ENCODE measurements at regions not wholly inside any gene's neighbourhood (a gene's known extent, or its start where the extent isn't known, plus 50 kb on each side); places are given as distances from the start of the nearest gene placed in this dataset.
"Not testable (repeated sequence)": the region's sequence is repeated elsewhere in the genome, so short reads cannot be mapped to it uniquely, and the experiment has no call there.

DNA sequence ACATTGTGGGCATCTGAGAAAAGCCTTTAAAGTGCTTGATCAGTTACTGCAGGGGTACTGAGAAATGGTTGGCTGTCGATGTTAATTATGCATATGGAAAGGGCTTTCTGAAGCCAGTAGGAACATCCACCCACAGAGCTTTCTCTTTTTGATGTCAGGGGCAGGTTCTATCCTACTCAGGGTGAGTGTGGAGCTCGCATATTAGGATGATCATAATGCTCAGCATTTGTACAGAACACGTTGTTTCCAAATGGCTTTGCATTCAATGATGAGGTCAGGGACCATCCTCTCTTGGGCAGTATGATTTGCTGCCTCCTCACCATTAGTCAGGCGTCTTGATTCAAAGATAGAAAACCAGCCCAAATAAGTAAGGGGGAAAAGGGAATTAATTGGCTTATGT is 141.9 kb downstream of the HMHB1 start:
- no peak for DNase-seq (ENCODE audit: low read depth)

DNA sequence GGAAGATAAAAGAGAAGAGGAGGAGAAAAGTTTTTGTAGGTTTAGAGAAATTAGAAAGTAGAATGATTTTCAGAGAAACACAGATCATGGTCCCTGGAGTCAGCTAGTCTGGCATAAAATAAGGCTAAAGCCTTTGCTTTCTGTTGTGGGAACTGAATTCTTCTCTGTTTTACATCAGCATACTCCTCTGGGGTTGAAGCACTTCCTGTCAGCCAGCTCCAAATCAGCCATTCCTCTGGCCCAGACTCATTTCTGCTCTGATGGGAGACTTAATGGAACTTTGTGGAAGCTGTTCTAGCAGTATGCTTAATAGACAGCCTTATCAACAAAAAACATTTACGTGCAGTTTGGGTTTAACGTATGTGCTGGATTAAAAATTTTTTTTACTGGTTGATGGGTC is 143.2 kb downstream of the HMHB1 start:
- DNase-seq (ENCODE audit: low read depth): peak; percentile 68

DNA sequence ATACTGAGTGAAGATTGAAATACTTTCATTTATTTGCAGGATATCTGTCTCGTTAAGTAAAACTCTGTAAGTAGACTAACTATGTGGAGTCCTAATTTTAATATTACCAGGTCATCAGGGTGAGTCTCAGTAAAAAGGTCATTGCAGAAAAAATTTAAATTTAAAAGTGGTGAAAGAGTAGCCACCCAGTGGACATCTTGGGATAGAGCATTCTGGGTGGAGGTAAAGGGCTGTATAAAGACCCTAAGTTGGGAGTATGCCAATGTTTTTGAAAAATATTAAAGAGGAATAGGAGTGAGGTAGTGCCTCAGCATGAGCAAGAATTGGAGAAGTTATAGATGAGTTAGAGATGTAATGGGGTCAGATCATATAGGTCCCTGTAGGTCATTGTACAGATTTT is 145.5 kb downstream of the HMHB1 start:
- no peak for DNase-seq (ENCODE audit: low read depth)

DNA sequence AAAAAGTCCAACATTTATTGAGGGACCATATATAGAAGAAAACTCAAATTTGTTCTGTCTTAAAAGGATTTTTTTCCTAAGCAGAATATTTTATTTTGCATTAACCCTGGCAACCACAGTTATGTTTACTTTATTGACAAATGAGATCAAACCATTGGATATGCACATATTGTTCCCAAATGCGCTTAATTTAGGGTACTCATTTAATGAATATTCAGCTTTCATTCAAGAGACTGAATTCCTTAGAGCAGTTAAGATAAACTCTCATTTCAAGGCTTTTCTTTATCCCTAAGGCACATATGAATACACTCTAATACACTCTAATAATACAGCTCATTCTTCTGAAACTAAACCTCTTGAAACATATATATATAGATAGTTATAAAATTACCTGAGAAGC is 150.2 kb downstream of the HMHB1 start:
- DNase-seq (ENCODE audit: low read depth): no peak

DNA sequence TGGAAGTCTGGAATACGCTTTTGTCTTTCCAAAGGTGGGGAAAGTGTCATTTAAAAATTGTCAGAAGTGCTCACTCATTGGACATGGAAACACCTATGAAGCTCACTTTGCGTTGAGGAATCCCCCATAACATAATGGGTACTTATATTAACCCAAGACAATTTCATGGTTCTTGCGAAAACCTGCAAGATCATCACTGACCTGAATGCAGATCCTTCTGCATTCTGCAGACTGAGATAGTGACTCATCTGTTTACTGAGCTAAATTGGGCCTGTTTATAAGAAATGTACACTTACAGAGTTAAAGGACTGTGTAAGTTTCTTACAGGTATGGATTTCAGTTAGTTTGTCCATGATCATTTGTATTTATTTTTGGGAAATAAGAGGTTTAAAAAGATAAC is 153.0 kb downstream of the HMHB1 start:
- DNase-seq (ENCODE audit: low read depth): no peak

DNA sequence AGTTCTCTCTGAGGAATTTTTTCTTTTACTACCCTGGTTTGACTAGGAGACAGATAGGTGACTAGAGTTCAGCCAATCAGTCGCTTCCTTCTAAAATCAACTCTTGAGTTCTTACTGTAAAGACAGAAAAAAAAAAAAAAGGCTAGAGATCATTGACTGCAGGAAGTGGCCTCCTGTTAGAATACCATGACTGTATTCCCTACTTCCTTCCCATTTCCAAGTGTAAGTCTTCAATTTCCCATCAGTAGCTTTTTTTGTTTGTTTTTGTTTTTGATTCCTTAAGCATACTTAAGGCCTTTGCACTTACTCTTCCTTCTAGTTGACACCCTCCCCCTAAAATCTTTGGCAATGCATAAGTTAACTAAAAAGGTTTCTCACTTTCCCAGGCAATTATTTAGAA is 154.3 kb downstream of the HMHB1 start:
- no peak for DNase-seq (ENCODE audit: low read depth)

DNA sequence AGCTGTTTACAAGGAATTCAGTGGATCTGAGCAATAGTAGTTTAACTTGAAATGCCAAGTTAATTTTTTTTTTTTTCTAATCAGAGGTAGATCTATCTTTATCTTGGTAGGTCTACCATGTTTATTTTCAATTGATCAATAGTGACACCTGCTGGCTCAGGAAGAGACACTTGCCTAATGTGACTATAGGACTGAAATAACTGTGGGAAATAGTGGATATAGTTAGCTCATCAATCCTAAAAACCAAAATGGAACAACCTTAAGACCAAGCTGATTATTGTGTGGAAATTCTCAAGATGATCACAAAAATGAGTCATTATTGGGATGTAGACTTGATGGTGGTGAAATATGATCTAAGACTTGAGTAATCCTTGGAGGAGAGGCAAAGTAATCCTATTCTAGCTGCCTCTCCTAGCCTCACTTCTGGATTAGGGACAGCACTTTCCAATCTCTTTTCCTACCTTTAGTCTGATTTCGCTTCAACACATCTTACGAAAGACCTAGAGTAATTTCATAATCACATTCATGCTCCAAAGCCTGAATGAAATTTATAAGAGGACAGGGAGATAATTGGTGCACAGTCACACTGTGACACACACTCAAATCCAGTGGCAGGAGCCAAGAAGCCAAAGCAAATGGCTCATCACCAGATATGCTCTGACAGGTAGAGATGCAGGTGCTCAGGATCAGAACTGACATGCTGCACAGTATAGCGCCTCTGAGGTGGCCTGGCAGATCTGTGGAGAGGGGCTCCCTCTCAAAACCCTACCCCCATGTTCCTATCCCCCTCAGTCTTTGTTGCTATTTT is 156.3 kb downstream of the HMHB1 start:
- no peak for DNase-seq (ENCODE audit: low read depth)

DNA sequence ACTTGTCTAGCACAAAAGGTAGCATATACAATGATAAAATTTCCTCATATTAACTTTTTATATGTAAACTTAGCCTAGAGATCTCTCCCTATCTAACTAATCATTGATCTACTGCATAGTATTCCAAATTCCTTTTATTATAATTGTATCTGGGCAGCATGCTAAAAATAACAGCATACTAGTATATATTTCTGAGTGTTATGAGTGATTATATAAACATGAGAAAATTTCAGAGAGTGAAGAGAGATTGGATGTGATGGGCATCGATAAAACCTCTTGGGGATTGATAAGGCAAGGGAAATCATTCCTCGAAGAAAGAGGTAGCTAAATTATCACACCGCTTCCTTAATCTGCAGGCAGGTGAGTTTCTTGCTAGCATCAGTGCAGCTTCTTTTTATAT is 158.2 kb downstream of the HMHB1 start:
- DNase-seq (ENCODE audit: low read depth): no peak

DNA sequence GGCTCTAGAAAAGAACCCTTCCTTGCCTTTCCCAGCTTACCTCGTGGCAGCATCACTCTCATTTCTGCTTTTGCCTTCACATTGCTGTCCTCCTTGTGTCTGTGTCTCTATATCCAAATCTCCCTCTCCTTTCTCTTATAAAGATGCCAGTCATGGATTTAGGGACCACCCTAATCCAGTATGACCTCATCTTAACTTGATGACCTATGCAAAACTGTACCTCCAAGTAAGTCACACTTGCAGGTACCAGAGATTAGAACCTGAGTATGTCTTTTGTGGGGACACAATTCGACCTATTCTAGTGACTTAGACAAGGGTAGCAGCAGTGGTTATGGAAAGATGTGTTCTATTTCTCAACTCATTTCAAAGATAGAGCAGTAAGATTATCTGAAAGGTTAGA is 160.1 kb downstream of the HMHB1 start:
- DNase-seq (ENCODE audit: low read depth): no peak

DNA sequence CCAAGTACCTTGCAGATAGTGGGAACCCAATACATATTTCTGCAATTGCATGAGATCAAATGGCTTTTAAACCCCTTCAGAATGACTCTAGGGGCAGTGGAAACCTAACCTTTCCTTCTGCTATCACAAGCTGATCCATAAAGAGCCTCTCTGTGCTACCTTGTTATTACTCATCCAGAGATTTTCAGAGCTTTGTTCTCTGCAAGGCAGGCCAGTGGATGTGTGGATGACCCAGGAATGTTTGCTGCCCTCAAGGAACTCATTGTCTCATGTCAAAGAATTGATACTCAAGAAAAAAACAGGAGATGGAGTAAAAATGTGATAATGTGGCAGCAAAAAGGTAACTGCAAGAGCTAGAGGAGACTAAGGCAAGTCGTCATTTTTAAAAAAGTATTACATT is 164.1 kb downstream of the HMHB1 start:
- no peak for DNase-seq (ENCODE audit: low read depth)

DNA sequence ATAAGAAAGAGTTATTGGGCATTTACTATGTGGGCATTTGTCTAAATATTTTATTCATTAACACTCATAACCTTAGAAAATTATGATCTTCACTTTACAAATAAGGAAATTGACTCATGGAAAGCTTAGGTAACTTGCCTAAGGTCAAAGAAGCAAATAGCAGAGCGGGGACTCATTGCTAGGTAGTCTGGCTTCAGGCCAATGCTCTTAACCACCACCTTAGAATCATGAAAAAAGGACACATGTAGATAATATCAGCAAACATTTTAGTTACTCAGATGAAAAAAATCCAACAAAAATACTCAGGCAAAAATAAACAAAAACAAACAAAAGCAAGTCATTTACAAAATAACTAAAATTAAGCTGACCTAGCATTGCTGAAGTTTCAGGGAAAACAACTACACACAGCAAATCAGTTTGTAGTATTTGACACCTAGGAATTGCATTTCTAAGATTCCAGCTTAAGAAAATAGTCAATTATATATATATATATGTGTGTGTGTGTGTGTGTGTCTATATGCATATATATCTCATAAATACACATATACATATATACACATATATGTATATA is 166.0 kb downstream of the HMHB1 start:
- no peak for DNase-seq (ENCODE audit: low read depth)

DNA sequence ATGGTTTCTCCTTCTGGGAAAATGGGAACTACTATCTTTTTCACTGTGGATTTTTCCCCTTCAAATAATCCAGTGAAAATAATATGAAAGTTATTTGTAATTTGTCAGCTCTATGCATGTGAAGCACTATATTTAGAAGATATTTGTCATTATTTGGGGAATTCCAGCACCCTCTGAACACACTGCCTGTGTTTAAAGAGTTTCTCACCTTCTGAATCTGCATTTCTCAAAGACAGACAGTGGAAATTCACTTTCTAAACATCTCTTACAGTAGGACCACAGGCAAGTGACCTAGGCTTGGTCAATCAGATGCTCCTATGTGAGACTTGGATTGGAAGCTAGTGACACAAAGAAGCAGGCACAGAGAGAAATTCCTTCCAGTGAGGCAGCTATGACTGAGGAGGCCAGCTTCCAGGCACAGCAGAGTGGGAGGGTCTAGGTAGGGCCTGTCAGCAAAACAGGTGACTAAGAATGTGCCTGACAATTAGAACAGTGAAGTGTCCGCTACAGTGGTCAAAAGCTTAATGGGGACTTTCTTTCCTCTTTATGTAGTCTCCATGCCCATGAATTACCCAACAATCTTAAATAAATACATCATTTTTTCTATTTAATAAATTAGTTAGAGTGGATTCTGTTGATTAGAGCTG is 167.2 kb downstream of the HMHB1 start:
- no peak for DNase-seq (ENCODE audit: low read depth)

DNA sequence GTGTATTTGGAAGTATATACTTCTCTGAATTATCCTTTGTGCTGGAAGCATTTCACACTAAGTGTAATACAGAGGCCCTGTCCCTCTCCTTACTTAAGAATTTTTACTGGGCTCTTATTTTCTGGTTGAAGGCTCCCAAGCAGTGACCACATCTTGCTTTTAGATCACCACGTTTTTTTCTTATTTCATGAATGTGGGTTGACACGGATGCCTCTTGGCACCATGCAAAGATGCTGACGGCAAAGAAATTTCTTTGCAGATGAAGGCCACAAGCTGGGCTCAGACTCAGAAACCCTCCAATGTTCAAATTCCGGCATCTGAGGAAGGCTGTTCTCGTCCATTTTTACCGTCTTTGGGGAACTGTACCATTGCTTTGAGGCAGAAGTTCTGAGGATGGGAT is 168.5 kb downstream of the HMHB1 start:
- no peak for DNase-seq (ENCODE audit: low read depth)

DNA sequence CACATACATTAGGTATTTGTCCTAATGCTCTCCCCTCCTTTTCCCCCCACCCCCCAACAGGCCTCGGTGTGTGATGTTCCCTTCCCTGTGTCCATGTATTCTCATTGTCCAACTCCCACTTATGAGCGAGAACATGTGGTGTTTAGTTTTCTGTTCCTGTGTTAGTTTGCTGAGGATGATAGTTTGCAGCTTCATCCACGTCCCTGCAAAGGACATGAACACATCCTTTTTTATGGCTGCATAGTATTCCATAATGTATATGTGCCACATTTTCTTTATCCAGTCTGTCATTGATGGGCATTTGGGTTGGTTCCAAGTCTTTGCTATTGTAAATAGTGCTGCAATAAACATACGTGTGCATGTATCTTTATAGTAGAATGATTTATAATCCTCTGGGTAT is 171.0 kb downstream of the HMHB1 start:
- DNase-seq (ENCODE audit: low read depth): not testable (repeated sequence)

DNA sequence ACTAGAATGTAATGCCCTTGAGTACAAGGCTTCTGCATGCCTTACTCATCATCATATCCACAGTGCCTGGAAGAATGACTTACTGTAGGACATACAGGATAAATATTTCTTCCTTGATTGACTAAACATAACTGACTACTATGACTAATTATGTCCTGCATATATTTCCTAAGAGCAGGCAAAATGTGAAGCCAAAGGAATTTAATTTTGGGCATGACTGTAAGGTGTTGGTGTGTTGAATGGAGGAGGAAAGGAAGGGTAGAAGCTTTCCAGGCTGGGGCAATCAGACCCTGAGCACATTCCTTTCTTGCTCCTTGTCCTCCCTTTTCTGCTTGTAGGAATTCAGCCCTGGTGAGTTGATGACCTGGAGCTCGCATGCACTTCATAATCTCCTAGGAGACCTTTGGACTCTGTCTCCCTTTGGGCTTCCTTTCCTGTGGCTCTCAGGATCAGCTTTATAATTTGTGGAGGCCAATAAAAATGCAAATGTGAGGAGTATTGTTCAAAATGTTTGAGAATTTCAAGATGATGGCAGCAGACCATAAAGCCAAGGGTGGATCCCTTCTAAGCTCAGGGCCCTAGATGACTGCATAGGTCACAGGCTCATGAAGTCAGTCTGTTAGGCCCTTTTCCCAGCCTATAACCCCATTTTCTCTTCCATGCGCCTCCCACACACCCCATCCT is 174.0 kb downstream of the HMHB1 start:
- DNase-seq (ENCODE audit: low read depth): no peak

DNA sequence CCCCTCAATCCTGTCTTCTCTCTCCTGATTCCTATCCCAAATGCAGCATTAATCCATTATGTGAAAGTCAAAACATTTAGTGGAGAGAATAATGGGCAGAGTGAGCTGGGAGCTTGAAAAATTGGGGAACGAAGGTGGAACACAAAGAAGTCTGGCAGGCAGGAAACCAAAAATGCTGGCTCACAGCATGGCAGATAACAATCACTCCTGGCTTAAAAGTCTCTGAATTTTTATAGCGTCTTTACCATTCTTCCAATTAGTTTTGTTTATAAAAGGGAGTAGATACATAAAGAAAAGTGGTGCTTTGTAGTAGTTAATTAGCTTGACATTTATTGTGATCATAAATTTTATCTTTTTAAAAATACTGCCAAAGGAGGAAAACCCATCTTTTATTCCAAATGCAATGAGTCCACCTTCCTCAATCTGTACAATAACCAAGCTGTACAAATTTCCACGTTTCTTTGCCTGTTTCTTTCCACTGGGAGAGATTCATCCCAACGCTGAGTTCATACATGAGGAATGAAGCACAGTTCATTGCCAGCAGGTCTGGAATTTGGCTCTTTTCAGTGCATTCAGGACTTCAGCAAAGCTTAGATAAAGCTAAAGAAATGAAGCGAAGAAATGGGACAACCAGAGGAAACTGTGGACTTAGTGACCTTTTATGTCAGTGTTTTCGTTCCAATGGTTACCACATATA is 174.7 kb downstream of the HMHB1 start:
- DNase-seq (ENCODE audit: low read depth): peak; percentile 90

DNA sequence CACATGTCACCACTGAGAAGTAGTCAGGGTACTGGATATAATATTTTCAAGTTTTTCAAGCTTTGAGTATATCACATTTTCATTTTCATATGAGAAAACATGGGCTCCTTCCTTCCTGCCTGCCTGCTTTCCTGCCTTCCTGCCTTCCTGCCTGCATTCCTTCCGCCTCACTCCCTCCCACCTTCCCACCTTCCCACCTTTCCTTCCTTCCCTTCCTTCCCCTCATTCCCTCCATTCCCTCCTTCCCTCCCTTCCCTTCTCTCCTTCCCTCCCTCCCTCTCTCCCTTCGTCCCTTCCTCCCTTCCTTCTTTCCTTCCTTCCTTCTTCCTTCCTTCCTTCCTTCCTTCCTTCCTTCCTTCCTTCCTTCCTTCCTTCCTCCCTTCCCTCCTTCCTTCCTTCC is 175.3 kb downstream of the HMHB1 start:
- DNase-seq (ENCODE audit: low read depth): no peak

DNA sequence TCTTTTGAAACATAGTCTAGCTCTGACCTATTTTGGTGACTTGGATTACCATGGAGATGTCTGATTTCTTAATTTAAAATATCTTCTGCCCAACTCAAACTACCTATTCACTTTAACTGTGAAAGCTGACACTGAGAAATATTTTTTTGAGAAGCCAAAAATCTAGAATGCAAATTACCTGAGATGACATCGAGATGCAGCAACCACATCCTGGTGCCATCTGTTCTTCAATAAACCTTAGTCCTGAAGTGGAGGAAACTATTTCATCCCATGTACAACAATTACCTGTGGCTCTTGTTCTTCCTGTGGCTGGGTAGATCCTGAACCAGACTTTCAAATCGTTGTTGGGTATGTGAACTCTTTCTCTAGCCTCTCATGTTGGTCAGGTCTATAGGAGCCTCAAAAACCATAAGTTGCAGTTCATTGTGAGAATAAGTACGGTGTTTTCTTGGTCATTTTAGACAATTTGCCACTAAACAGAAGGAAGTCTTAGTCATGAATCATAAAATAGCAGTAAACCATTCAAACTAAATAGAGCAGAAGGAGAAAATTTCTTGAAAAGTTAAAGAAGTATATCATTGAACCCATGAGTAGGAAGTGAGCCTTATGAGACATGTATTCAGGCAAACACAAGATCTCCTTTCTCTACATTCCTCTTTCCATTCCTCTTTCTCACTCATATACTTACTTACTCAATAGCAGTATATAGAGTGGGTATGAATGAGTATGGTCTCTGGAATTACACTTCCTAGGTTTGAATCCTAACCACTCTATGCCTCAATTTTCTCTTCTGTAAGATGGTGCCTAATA is 176.0 kb downstream of the HMHB1 start:
- DNase-seq (ENCODE audit: low read depth): no peak

DNA sequence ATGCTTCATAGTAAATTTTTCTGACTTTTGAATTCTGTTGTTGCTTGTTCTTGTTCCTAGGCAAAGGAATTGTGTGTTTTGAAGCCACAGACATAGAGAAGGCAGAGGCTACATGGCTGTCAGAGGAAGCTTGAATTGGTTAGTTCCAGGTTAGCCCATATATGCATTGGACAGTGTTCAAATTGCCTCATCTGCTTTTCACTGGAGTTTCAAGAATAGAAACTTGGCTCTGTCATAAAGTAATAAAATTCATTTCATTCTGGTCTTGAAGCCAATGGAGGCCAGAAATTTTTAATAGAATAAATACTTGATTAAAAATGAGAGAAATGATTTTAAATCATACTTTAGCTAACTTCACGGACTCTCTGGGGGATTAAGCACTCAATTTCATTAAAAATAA is 178.0 kb downstream of the YIPF5 start:
- peak; percentile 73 for DNase-seq (ENCODE audit: low read depth)

DNA sequence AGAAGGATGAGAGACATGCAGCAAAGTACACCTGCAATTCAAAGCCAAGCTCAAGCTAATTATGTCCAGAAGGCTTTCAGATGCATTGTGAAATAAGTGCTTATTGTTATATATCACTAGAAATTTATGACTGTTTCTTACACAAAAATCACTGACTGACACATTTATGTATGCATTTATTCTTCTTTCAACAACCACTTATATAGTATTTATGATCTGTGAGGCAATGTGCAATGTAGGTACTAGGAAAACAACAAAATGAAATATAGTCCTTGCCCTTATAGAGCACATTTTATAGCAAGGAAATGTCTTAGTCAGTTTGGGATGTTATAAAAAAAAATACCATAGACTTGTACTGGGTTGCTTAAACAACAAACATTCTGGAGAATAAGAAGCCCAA is 167.6 kb downstream of the YIPF5 start:
- DNase-seq (ENCODE audit: low read depth): no peak

DNA sequence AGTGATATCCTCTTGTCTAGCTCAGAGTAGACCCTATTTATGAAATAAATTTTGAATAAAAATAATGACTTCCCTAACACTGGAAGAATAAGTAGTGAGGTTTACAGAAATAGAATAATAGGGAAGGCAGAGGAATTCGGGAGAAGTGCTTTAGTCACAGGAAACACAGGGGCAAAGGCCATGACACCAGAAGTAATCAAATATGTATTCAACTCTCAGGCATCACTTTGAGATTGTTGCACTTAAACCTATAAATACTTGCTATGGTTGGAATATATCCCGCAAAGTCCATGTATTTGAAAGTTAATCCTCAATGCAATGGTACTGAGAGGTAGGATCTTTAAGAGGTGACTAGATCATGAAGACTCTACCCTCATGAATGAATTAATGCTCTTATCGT is 166.8 kb downstream of the YIPF5 start:
- DNase-seq (ENCODE audit: low read depth): no peak

All from forelimb muscle (tissue), 1 donor.